BJ (cell line): ENCODE measurements at regions not wholly inside any gene's neighbourhood (a gene's known extent, or its start where the extent isn't known, plus 50 kb on each side); places are given as distances from the start of the nearest gene placed in this dataset.

Source experiments
- CTCF ChIA-PET: fragments of 350-600 bp; formaldehyde crosslinking; extraction: SDS; loops from one replicate; lab custom pipeline; 2021; ENCODE audit warnings: antibody characterized with exemption, inconsistent platforms; lab: Yijun Ruan, JAX
- POLR2A ChIA-PET: fragments of 300-600 bp; sonication (Branson Sonifier 250); formaldehyde crosslinking; extraction: SDS; loops from one replicate; lab custom pipeline; 2021; ENCODE audit warnings: antibody characterized with exemption; lab: Charles Lee
- DNase-seq: peaks from one replicate; pipeline ENCODE4 v3.0.0-alpha.2; 2011; ENCODE audit warnings: low read depth
- H3K27me3 ChIP-seq: 2 replicates; pipeline ENCODE4 v1.6.0; 2011; ENCODE audit warnings: low read length; ENCODE audit not compliant: control insufficient read depth, insufficient read depth
- H3K36me3 ChIP-seq: 2 replicates; pipeline ENCODE4 v1.5.1; 2011; ENCODE audit warnings: low read length; ENCODE audit not compliant: control insufficient read depth, insufficient read depth
- H3K4me3 ChIP-seq: 2 replicates; pipeline ENCODE4 v1.5.1; 2011; ENCODE audit warnings: low read depth, mild to moderate bottlenecking, control low read depth, low read length
- TF ChIP-seq, protein P1 (sequence below): IDR thresholded peaks from 2 replicates; pipeline ENCODE4 v1.5.1; 2011; ENCODE audit warnings: low read depth, mild to moderate bottlenecking, control low read depth, inconsistent platforms, low read length, moderate library complexity; ENCODE audit not compliant: insufficient read depth

DNA sequence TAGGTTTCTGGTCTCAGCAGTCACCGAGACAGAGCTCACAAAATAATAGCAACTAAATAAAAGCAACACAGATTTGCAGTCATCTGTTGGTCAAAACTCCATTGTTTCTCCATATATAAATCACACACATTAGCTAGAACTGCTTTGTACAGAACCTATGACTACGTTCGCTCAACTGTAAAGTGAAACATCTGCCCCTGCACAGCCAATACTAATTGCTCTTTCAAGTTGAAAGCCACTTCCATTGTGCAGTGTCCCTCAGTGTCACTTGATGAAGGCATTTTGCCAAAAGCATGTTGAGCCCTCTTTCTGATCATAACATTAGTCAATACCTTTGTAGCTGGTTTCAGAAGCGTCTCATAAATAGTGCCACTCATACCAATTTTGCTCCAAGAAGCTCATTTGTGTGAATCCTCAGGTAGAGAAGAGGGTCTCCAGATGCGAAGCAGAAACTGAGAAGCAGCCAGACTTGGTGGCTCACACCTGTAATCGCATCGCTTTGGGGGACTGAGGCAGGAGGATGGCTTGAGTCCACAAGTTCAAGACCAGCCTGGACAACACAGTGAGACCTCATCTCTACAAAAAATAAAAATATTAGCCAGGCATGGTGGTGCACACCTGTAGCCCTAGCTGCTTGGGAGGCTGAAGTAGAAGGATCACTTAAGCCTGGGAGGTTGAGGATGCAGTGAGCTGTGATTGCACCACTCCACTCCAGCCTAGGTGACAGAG is 68.9 kb downstream of the PERP start:
- Histone ChIP-seq H3K36me3 (no peaks in the 10 kb centered on the region), H3K27me3 (no peaks in the 10 kb centered on the region), H3K4me3 (no peak overlapping the region)
- TF ChIP-seq, protein P1, sequence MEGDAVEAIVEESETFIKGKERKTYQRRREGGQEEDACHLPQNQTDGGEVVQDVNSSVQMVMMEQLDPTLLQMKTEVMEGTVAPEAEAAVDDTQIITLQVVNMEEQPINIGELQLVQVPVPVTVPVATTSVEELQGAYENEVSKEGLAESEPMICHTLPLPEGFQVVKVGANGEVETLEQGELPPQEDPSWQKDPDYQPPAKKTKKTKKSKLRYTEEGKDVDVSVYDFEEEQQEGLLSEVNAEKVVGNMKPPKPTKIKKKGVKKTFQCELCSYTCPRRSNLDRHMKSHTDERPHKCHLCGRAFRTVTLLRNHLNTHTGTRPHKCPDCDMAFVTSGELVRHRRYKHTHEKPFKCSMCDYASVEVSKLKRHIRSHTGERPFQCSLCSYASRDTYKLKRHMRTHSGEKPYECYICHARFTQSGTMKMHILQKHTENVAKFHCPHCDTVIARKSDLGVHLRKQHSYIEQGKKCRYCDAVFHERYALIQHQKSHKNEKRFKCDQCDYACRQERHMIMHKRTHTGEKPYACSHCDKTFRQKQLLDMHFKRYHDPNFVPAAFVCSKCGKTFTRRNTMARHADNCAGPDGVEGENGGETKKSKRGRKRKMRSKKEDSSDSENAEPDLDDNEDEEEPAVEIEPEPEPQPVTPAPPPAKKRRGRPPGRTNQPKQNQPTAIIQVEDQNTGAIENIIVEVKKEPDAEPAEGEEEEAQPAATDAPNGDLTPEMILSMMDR: no peak
- CTCF ChIA-PET: no interaction called here
- POLR2A ChIA-PET: no interaction called here
- DNase-seq: no peak
